Activated CD4-positive, alpha-beta T cell treated with anti-CD3 and anti-CD28 coated beads, Interleukin-2, amount 50 U/mL, for 16 hours (primary cell): ENCODE measurements at regions not wholly inside any gene's neighbourhood (a gene's known extent, or its start where the extent isn't known, plus 50 kb on each side); places are given as distances from the start of the nearest gene placed in this dataset.

ENCODE experiments used
- DNase-seq: peaks from one replicate; pipeline ENCODE4 v3.0.0-alpha.2; 2020

DNA sequence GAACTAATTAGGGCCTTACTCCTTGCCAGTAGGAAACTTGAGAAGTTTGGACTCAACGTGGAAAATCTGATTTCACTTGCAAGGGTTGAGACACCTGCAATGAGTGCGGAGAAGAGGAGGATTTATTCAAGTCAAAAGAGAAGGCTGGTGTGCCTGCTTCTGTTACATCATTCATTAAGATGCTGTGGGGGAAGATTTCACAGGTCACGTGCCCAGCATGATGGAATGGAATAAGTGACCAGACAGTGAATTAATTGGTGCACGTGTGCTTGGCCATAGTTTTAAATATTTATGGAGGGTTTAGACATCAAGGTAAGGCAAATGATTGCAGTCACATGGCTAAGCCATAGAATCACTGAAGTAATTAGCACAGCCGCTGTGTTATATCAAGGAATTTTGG, 155.0 kb downstream of the C7orf25 start:
- DNase-seq: no peak

DNA sequence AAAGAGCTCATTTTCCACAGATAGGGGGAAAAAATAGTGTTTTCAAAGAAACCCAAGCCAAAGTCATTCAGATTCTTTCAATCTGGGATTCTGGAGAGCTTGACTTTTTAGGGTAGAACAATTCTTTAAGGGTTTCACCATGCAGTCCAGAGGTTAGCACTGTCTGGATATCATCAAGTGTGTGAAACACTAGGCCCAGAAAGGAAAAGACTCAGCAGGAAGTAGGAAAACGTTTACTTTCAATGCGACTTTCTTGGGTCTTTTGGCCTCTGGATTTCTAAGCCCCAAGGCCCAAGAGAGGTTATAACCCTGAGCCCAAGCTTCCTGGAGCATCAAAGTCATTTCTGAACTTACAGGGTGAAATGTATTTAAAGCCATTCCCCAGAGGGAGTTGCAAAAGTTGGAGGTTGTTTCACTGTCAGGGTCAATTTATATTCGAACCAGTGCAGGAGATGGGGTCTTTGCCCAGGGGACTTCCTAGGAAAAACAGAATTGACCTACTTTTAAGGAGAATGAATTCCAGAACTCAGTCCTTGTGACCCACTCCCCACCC, 158.0 kb downstream of the C7orf25 start:
- no peak for DNase-seq

DNA sequence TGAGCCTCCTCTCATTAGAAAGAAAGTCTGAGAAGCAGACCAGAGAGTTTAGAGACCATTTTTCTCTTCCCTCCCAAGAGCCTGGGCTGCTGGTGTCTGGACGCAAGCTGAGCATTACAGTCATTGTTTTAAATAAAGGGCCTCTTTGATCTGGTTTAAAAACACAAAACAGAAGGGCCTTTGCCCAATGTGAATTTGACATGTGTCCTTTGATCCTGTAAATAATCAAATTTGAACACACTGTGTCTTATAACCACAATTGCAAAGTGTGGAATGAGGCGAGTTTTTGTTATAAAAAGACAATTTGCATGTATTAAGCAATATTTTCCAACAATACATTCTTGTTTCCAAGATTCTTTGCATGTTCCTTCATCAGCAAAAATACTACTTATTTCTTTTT, 158.5 kb downstream of the C7orf25 start:
- no peak for DNase-seq

DNA sequence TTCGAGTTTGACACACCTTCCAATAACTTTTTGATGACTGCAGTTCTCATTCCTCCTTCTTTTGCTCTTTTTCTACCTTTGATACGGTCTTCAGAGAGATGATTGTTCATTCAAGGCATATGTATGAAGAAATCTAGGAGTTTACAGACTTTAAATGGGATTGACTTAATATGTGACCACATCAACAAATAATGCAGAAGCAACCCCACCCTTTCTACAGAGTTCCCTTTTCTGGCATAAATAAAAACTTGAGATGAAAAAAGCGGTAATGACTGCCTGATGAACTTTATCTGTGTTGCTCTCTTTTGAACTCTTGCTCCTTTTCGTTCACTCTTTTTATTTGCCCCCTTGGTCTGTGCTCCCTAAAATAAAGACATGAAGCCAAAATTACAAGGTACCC, 161.7 kb downstream of the C7orf25 start:
- no peak for DNase-seq

DNA sequence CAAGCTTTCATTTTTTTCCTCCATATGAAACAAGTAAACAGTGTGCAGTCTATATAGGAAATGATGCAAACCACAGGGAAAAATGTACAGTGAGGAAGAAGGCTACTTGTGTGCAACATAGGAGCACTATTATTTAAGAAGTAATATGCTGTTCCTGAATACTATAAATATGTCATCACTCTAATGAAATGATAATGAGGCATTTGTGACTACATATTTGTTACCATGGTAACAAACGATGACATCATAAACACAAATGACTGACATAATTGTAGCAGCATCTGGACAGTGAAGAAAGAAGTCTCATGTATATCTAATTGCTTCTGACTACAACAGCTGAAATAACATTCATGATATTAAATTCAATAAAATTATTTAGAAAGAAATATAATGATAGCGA, 164.8 kb downstream of the C7orf25 start:
- no peak for DNase-seq

DNA sequence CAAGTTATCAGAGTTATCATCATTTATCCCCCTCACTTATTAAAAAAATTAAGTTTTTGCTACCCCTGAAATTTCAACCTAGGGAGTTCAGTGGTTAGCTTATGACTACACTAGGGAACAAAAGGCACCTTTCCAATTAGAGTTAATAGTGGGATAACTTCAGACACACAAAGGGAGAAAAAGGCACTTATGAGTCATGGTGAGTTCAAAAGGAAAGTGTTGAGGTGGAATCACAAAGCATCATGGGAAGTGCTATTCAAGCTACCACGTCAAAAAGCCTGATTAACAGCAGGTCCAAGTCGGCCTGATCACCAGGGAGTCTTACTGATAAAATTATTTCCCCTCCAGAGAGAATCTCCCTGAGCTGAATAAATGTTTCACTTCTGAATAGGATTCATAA, 165.7 kb downstream of the C7orf25 start:
- no peak for DNase-seq

DNA sequence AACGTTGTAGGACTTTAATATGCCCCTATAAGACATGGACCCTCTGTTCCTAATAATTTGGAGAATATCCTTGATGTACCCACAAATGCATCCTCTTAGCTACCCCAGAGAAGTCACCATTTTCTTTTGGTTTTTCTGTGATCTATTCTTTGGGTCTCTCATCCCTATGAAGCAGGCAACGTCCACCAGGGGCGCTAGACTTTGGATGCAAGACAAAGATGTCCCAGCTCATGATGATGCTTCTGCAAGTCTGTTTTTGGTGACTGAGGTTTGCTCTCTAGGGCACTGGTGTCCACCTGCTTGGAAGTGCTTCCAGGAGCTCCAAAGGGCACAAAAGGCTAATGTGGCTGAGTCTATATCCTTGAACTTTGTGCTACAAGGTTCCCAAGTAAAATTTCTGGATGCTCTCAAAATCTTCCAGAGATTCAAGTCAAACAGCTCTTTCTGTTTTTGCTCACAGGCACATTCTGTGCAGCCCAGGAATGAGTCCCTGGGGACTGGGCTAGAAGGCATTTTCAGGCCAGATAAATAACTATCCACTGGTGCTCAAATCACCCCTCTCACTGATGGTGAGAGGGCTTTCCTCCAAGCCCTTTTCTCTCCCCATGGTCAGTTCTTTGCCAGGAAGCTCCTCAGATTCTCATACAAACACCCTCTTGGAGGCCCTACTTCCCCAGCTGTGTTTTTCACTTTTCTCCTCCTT, 166.4 kb downstream of the C7orf25 start:
- peak; percentile 25 for DNase-seq

DNA sequence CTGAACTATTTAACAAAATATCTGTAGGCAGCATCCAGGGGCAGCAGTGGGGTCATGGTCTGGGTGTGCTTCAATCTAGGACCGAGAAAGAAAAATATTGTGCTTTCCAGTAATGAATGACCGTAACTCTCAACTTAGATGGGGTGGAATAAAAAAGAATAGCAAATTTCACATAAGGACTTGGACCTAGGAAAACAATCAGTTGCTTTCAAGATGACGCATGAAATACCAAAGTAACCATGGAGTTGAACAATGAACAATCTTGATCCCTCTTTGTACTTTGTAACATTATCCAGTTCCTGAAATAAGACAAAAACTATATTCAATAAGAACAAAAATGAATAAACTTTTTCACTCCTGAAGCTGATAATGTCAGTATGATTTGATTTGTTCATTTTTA, 167.1 kb downstream of the C7orf25 start:
- no peak for DNase-seq

DNA sequence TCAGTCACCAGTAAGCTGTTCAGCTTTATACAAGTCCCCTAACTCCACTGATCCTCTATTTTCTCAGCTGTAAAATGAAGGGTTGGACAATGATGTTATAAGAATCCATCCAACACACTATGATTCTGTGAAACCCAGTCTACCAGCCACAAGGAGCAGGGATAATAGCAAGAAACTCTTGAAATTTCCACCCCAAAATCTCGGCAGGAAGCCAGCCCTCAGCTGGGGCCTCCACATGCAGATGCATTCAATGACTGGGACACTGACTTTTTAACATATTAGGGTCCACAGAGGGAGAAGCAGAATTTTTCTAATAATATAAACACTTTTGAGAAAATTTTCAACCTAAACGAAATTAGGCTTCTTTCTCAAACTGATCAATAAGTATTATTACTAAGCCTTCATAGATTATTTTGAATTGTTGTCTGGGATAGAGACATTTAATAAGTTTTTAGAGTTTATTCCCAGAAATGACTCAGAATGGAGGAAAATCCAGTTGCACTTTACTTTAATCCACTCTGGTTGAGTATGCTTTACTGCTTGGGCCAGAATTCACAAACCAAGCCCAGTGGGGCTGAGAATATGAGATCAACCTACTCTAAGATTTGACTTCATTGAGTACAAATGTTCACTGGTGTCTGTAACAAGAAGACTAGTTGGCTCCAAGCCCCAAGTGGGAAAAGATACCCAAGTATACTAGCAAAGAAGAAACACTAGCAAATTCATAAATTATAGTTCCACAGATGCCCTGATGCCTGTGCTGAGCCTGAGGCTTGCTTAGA, 168.6 kb downstream of the C7orf25 start:
- no peak for DNase-seq

DNA sequence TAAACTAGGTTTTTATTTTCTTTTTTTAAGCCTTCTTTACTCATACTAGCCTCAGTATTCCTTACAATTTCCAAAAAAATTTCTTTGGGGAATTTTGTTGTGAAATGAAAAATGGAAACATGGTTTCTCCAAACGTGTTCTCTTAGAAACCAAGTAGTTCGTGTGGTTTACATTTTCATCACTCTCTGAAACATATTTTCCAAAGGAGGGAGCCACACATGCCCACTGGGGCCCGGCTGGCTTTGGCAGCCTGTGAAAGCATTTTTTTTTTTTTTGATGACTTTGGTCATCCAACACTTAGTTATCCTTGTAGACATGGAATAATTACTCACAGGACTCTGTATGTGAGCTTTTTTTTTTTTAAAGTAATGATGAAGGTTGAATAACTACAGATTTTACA, 169.6 kb downstream of the C7orf25 start:
- no peak for DNase-seq

DNA sequence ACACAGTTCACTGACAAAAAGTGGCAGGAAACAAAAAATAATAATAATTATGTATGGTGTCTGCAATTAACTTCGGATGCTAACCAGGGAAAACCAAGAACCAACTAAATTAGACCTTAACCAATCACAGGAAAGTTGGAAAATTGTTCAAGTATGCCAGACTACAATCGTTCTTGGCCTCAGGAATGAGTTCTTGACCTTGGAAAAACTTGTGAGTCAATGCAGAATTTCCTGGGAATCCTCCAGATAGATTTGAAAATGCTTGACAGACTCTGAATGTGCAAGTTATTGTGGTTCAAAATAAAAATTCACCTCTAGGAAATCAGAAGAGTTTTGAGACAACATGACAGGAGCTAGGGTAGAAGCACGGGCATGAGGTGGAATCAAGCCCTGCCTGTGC, 171.5 kb downstream of the C7orf25 start:
- DNase-seq: no peak

DNA sequence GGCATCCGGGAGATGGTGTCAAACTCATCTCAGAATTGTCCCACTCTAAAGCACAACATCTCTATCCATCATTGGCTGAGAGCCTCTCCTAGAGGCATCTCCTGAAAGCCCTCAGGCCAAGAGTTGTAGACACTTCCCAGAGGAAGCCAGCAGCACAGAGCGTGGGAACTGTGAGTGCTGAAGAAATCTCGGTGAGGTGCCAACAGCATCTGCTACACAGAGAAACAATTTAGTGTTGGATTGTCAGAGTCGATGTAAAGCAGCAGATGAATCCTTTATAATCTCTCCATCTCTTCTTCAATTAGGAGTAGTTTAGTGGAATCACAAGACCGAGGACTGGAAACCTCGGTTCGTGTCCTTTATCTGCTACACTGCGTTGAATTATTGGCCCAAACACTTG, 172.2 kb downstream of the C7orf25 start:
- no peak for DNase-seq

DNA sequence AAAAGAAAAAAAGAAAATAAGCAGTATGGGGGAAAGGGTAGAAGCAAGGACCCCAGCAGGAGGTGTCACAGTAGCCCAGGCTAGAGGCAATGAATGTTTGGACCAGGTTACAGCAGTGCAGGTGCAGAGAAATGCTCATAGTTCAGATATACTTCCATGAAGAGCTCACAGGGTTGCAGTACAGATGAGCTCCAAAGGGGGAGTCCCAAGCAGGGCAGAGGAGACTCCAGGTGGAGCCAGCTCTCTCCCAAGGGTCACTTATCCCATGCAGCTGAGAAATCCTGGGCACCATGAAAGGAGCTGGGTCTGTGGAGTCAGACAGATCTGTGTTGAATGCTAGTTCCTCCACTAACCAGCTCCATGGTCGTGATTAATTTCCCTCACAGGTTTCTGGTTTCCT, 174.9 kb downstream of the C7orf25 start:
- no peak for DNase-seq

DNA sequence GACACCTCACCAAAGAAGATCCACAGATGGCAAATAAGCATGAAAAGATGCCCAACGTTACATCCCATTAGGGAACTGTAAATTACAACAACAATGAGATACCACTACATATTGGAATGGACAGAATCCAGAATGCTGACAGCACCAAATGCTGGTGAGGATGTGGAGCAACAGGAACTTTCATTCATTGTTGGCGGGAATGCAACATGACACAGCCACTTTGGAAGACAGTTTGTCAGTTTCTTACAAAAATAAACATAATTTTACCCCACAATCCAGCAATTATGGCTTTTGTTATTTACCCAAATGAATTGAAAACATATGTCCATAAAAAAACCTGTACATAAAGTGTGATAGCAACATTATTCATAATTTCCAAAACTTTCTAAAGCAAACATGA, 176.8 kb downstream of the C7orf25 start:
- DNase-seq: no peak

DNA sequence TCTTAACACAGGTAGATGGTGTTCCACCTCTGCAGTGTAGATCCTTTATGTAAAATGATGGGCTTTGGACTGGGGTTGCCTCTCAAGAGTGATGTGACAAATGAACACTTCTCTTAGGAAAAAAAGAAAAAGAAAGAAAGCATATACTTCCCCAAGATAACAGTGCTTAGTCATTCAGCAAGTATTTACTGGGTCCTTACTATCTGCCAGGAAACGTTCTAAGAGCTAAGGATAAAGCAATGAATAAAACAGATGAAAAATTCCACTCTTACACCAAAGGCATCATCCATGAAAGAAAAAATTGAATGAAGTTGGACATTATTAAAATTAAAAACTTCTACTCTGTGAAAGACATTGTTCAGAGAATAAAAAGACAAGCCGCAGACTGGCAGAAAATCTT, 177.3 kb downstream of the C7orf25 start:
- no peak for DNase-seq

DNA sequence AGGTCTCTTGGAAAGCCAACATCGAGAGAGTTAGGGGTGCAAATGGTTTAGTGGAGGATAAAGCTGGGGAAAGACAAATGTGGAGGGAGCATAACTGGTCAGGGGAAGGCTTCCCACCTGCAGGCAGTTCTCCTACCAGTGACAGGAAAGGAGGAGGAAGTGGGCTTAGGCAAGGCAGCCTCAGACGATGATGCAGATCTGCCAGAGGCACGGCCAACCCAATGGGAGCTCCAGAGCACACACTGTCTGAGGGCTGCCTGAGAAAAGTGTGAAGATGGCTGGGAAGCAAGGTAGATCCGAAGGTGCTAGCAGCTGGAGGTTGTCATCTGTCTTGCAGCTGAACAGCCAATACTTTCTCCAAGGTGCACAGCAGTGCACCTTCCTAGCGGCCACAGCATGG, 178.8 kb downstream of the C7orf25 start:
- no peak for DNase-seq

DNA sequence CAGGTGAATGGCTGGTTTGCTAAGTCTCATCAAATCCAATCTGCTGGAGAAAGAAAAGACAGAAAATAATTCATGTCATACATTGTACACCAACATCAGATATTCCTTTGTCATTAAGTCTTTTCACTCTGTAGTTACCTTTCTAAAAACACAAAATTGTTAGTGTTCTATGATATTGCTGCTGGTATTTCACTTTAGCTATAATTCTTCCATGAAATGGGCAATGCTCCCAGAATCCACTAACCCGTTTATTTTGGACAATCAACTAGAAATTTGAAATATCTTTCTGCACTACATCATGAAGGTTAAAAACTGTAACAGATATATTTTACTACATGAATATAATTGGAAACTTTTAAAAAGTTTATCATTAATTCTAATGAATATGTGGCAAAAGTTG, 181.3 kb downstream of the C7orf25 start:
- no peak for DNase-seq

DNA sequence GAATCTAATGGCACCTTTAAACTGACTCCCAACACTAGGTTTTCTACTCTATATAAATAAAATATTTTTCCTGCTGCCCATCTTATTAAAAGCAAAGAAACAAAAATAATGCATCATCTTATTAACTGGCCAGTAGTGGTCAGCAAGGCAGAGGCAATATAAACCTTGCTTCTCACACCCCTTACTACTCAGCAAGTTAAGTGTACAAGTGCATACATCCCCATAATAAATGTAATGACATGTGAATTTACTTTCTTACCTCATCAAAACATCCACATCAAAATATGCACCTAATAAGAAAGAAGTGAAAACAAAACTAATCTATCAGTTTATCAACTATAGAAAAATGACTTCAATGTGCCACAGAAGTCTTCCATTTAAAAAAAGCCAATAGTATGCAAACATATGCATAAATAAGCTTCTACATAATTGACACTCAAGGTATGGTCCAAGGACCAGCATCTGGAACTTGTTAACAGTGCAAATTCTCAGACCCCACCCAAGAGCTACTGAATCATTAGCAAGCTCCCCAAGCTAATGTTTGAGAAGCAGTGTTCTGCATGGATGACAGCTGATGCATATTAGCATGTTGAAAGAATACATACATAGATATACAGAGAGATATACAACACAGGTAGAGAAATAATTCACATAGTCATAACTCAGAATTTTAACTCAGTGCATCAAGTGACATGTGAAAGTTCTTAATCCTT, 182.7 kb downstream of the C7orf25 start:
- no peak for DNase-seq

DNA sequence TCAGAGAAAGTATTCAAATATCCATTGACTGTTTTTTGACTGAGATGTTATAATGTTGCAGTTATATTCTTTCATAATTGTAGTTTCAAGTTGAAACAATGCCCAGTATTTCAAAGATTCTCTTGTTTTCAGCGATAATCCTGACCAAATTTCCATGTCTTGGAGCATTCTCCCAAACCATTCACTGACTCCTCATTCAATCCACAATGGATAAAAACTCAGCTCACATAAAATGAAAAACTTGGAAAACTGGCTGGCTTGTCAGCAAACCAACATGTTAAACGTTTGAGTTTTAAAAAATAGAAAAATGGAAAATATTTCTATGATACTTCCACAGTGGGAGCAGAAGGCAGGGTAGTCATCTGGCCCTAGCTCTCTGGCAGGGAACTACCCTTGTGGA, 184.4 kb downstream of the C7orf25 start:
- DNase-seq: no peak

DNA sequence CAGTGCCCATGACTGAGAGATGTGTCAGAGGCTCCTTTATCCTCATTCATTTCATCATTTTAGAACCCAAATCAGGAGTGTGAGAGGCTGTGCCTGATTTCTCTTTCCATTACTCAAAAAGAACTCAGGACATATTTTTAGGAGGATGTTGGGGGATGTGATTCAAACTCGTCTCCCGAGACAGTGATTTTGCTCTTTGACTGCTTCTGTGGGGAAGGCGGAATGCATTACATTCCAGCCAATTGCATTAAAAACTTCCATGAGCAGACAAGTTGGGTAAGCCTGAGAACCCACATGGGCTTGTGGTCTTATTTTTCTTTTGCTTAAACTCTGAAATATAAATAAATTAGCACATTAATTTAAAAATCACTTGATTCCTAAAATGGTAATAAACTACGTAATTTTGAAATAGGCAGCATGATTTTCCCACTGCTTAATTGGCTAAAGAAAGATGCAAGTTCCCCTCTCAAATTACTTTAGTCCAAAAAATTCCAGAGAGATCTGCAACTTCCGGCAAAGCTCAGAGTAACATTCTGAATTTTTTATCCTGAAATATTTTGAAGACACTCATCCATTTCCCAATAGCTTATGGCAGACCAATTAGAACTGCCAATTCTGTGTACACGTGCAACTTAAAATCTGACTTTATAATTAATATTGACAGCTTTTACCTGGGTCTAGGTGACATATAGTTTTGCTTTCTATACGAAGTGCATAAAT, 185.6 kb downstream of the C7orf25 start:
- DNase-seq: no peak

DNA sequence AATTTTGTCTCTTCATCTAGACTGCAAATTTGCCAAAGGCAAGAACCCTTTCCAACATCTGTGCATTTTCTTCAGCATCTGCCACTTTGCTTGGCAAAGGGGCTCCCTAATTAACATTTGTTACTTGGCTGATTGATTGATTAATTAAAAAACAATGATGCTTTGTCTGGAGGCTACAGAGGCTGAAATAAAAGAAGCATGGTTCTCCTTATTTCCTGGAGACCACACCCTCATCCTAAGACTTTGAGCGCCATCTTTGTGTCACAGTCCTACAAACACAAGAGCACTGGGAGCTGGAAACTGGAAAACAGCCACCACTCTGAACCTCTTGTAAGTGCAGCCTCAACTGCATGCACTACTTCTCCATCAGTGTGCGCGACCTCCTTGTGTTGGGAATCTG, 189.2 kb downstream of the C7orf25 start:
- no peak for DNase-seq

DNA sequence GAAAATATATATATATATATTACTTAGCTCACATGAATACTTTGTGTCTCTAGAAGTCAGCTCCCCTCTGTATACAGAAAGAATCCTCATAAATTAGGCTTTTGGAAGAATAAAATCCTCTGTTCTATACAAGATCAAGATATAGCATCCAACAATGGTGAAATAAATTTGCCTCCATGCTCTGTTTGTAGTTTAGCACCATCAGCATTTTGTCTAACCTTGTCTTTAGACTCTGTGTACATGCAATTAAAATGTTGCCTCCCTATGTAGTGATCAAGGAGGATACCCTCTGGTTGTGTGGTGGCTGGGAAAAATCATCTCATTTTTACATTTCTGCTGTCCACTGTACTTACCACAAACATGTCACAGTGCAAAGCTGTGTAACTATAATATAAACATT, 189.7 kb downstream of the C7orf25 start:
- no peak for DNase-seq
